Astrocyte of the cerebellum (primary cell): ENCODE measurements at regions not wholly inside any gene's neighbourhood (a gene's known extent, or its start where the extent isn't known, plus 50 kb on each side); places are given as distances from the start of the nearest gene placed in this dataset.

Experiments used
- DNase-seq: peaks from one replicate; pipeline ENCODE4 v3.0.0-alpha.2; 2011; ENCODE audit warnings: low read depth
- H3K4me3 ChIP-seq: 2 replicates; pipeline ENCODE4 v1.5.1; 2011; ENCODE audit warnings: mild to moderate bottlenecking, low read depth, low read length, moderate library complexity
- in situ Hi-C: cut with HindIII; loops from 2 replicates; pipeline ENCODE4 v1.10.0; 2017; ENCODE audit warnings: low sequenced_read_pairs
- TF ChIP-seq, protein P1 (sequence below): IDR thresholded peaks from 2 replicates; pipeline ENCODE4 v1.5.1; 2012; ENCODE audit warnings: low read length, low read depth, moderate library complexity, mild to moderate bottlenecking; ENCODE audit errors: missing control alignments

- TF ChIP-seq, protein P1, sequence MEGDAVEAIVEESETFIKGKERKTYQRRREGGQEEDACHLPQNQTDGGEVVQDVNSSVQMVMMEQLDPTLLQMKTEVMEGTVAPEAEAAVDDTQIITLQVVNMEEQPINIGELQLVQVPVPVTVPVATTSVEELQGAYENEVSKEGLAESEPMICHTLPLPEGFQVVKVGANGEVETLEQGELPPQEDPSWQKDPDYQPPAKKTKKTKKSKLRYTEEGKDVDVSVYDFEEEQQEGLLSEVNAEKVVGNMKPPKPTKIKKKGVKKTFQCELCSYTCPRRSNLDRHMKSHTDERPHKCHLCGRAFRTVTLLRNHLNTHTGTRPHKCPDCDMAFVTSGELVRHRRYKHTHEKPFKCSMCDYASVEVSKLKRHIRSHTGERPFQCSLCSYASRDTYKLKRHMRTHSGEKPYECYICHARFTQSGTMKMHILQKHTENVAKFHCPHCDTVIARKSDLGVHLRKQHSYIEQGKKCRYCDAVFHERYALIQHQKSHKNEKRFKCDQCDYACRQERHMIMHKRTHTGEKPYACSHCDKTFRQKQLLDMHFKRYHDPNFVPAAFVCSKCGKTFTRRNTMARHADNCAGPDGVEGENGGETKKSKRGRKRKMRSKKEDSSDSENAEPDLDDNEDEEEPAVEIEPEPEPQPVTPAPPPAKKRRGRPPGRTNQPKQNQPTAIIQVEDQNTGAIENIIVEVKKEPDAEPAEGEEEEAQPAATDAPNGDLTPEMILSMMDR, result no peak
- H3K4me3 ChIP-seq, result no peak overlapping the region
- no peak for DNase-seq
- in situ Hi-C loops, result no loop called here
Measured at GRCh38 chrX:96311366-96311765, 373.3 kb upstream of the DIAPH2 start.

GRCh38 chrX:96314985-96315384, 369.7 kb upstream of the DIAPH2 start:
- H3K4me3 ChIP-seq, result no peak overlapping the region
- no peak for DNase-seq
- in situ Hi-C loops, result no loop called here
- TF ChIP-seq, protein P1, result no peak

GRCh38 chrX:96361844-96362243, 322.8 kb upstream of the DIAPH2 start:
- DNase-seq, result no peak
- no peak overlapping the region for H3K4me3 ChIP-seq
- TF ChIP-seq, protein P1, result no peak
- in situ Hi-C loops, result no loop called here

- H3K4me3 ChIP-seq, result no peak overlapping the region
- DNase-seq, result peak; percentile 23
- TF ChIP-seq, protein P1, result peak; percentile 61
- in situ Hi-C loops, result no loop called here
Measured at GRCh38 chrX:96372313-96373046, 312.2 kb upstream of the DIAPH2 start.

- no peak overlapping the region for H3K4me3 ChIP-seq
- in situ Hi-C loops, result no loop called here
- TF ChIP-seq, protein P1, result no peak
- DNase-seq, result no peak
Measured at GRCh38 chrX:96373047-96373355, 311.6 kb upstream of the DIAPH2 start.

GRCh38 chrX:96376266-96376665, 308.4 kb upstream of the DIAPH2 start:
- in situ Hi-C loops, result no loop called here
- no peak overlapping the region for H3K4me3 ChIP-seq
- DNase-seq, result no peak
- TF ChIP-seq, protein P1, result no peak
